WTC11 (cell line): ENCODE measurements at regions not wholly inside any gene's neighbourhood (a gene's known extent, or its start where the extent isn't known, plus 50 kb on each side); places are given as distances from the start of the nearest gene placed in this dataset.

Source experiments
- CBFB ChIP-seq: sonication (generic); formaldehyde crosslinking; IDR thresholded peaks from 2 replicates; pipeline ENCODE4 v1.8.1; 2022; ENCODE audit warnings: mild to moderate bottlenecking, low read depth, missing genetic modification reagents
- CREB1 ChIP-seq: sonication (generic); formaldehyde crosslinking; IDR thresholded peaks from 2 replicates; pipeline ENCODE4 v1.8.0; 2023; ENCODE audit warnings: mild to moderate bottlenecking, missing genetic modification reagents
- FOXP1 ChIP-seq: sonication (generic); formaldehyde crosslinking; IDR thresholded peaks from 2 replicates; pipeline ENCODE4 v1.8.0; 2022; ENCODE audit warnings: missing genetic modification reagents, mild to moderate bottlenecking, moderate library complexity, borderline replicate concordance
- NR2C2 ChIP-seq: sonication (generic); formaldehyde crosslinking; IDR thresholded peaks from 2 replicates; pipeline ENCODE4 v1.8.0; 2022; ENCODE audit warnings: mild to moderate bottlenecking, missing genetic modification reagents
- ZNF232 ChIP-seq: sonication (generic); formaldehyde crosslinking; IDR thresholded peaks from 2 replicates; pipeline ENCODE4 v1.8.0; 2022; ENCODE audit warnings: mild to moderate bottlenecking, missing genetic modification reagents
- ZNF416 ChIP-seq: fragments of 250-450 bp; sonication (Bioruptor Pico); IDR thresholded peaks from 2 replicates; pipeline ENCODE4 v1.9.0; 2021; ENCODE audit warnings: mild to moderate bottlenecking, inconsistent platforms
- TF ChIP-seq, protein P1 (sequence below): fragments of 200-600 bp; IDR thresholded peaks from 2 replicates; pipeline ENCODE4 v1.8.0; 2022; ENCODE audit warnings: antibody characterized with exemption

DNA sequence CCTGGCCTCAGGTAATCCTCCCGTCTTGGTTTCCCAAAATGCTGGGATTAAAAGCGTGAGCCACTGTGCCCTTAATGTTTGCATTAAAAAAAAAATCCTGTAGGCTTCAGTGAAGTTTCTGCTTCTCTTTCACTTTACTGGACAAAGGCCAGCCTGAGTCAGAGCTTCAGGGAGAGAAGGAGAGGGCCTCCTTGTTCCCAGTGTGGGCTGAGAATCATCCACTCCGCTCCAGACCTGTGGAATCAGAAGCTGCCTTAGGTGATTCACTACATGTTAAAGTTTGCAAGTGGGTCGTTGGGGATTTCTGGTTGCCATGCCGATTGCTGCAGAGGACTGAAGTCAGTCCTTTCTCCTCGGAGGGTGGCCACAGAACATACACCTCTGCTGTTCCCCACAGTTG lies 113.3 kb upstream of the EEF1E1 start:
- no peak for TF ChIP-seq ZNF232 (CRISPR knock-in tag)
- TF ChIP-seq, protein P1, sequence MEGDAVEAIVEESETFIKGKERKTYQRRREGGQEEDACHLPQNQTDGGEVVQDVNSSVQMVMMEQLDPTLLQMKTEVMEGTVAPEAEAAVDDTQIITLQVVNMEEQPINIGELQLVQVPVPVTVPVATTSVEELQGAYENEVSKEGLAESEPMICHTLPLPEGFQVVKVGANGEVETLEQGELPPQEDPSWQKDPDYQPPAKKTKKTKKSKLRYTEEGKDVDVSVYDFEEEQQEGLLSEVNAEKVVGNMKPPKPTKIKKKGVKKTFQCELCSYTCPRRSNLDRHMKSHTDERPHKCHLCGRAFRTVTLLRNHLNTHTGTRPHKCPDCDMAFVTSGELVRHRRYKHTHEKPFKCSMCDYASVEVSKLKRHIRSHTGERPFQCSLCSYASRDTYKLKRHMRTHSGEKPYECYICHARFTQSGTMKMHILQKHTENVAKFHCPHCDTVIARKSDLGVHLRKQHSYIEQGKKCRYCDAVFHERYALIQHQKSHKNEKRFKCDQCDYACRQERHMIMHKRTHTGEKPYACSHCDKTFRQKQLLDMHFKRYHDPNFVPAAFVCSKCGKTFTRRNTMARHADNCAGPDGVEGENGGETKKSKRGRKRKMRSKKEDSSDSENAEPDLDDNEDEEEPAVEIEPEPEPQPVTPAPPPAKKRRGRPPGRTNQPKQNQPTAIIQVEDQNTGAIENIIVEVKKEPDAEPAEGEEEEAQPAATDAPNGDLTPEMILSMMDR: no peak
- TF ChIP-seq CREB1 (CRISPR knock-in tag): no peak
- no peak for TF ChIP-seq CBFB
- no peak for TF ChIP-seq NR2C2 (CRISPR knock-in tag)
- TF ChIP-seq FOXP1: no peak
- no peak for TF ChIP-seq ZNF416
